Panc1 (cell line): ENCODE measurements at regions not wholly inside any gene's neighbourhood (a gene's known extent, or its start where the extent isn't known, plus 50 kb on each side); places are given as distances from the start of the nearest gene placed in this dataset.

Experiments
- CTCF ChIP-seq: fragments of 450-650 bp; IDR thresholded peaks from 2 replicates; pipeline ENCODE4 v1.5.1; 2017; ENCODE audit warnings: mild to moderate bottlenecking
- TCF7L2 ChIP-seq: IDR thresholded peaks from 2 replicates; pipeline ENCODE4 v1.6.1; 2011; ENCODE audit warnings: mild to moderate bottlenecking, low read depth, low read length, inconsistent platforms

- TF ChIP-seq CTCF (no peak), TCF7L2 (no peak)
These were observed 227.2 kb downstream of the SNCA start for GRCh38 chr4:89609756-89610155.
